Astrocyte (in vitro differentiated cells and primary cell): ENCODE measurements at regions not wholly inside any gene's neighbourhood (a gene's known extent, or its start where the extent isn't known, plus 50 kb on each side); places are given as distances from the start of the nearest gene placed in this dataset.

Experiments
- DNase-seq: peaks from one replicate; pipeline ENCODE4 v3.0.0-alpha.2; 2010; ENCODE audit warnings: low read depth
- FAIRE-seq: peaks from 2 replicates; lab custom pipeline; 2011; peaks lifted over from hg19 to GRCh38; lab: Jason Lieb, UNC
- H2AFZ ChIP-seq: 2 replicates; pipeline ENCODE4 v1.6.0; 2012; ENCODE audit warnings: low read depth, low read length, inconsistent platforms
- H3K27ac ChIP-seq: 2 replicates; pipeline ENCODE4 v1.5.1; 2011; ENCODE audit warnings: low read depth, low read length, inconsistent platforms
- H3K27me3 ChIP-seq: 2 replicates; pipeline ENCODE4 v1.6.0; 2011; ENCODE audit warnings: low read length, inconsistent platforms; ENCODE audit not compliant: insufficient read depth
- H3K36me3 ChIP-seq: 2 replicates; pipeline ENCODE4 v1.5.1; 2011; ENCODE audit warnings: low read length, inconsistent platforms; ENCODE audit not compliant: insufficient read depth
- H3K4me1 ChIP-seq: 2 replicates; pipeline ENCODE4 v1.5.1; 2011; ENCODE audit warnings: low read length, inconsistent platforms; ENCODE audit not compliant: insufficient read depth
- H3K4me2 ChIP-seq: 2 replicates; pipeline ENCODE4 v1.6.0; 2012; ENCODE audit warnings: low read length, inconsistent platforms
- H3K4me3 ChIP-seq: 2 replicates; pipeline ENCODE4 v1.5.1; 2011; ENCODE audit warnings: low read depth, mild to moderate bottlenecking, low read length, inconsistent platforms; ENCODE audit not compliant: insufficient read depth
- H3K79me2 ChIP-seq: 2 replicates; pipeline ENCODE4 v1.6.0; 2012; ENCODE audit warnings: mild to moderate bottlenecking, low read length, inconsistent platforms; ENCODE audit not compliant: insufficient read depth
- H3K9ac ChIP-seq: 2 replicates; pipeline ENCODE4 v1.6.0; 2012; ENCODE audit warnings: mild to moderate bottlenecking, low read length, inconsistent platforms
- H3K9me3 ChIP-seq: 2 replicates; pipeline ENCODE4 v1.5.1; 2012; ENCODE audit warnings: low read depth, mild to moderate bottlenecking, low read length, inconsistent platforms; ENCODE audit not compliant: insufficient read depth
- H4K20me1 ChIP-seq: 2 replicates; pipeline ENCODE4 v1.6.0; 2012; ENCODE audit warnings: low read length, inconsistent platforms; ENCODE audit not compliant: insufficient read depth
- H3K27ac Mint-ChIP-seq: one replicate; pipeline ENCODE4 v1.8.0; 2021; ENCODE audit warnings: mild to moderate bottlenecking, mixed read lengths; ENCODE audit not compliant: unreplicated experiment
- H3K27me3 Mint-ChIP-seq: one replicate; pipeline ENCODE4 v1.8.0; 2021; ENCODE audit warnings: low read depth, mixed read lengths; ENCODE audit not compliant: unreplicated experiment
- H3K36me3 Mint-ChIP-seq: one replicate; pipeline ENCODE4 v1.8.0; 2021; ENCODE audit warnings: low read depth, mixed read lengths; ENCODE audit not compliant: unreplicated experiment
- H3K4me1 Mint-ChIP-seq: one replicate; pipeline ENCODE4 v1.8.0; 2021; ENCODE audit warnings: low read depth, mixed read lengths; ENCODE audit not compliant: unreplicated experiment
- H3K4me3 Mint-ChIP-seq: one replicate; pipeline ENCODE4 v1.8.0; 2021; ENCODE audit warnings: mild to moderate bottlenecking, moderate library complexity, mixed read lengths; ENCODE audit not compliant: unreplicated experiment
- H3K9me3 Mint-ChIP-seq: one replicate; pipeline ENCODE4 v1.8.0; 2021; ENCODE audit warnings: mild to moderate bottlenecking, mixed read lengths; ENCODE audit not compliant: unreplicated experiment
- CTCF ChIP-seq: IDR thresholded peaks from 2 replicates; pipeline ENCODE4 v1.5.1; 2011; ENCODE audit warnings: low read depth, mild to moderate bottlenecking, inconsistent platforms, low read length, moderate library complexity; ENCODE audit not compliant: insufficient read depth
- EZH2 ChIP-seq: IDR thresholded peaks from 2 replicates; pipeline ENCODE4 v1.6.1; 2012; ENCODE audit warnings: mild to moderate bottlenecking, low read length, inconsistent platforms; ENCODE audit not compliant: insufficient read depth

GRCh38 chr6:155832596-155832995 lies 377.0 kb upstream of the NOX3 start:
- Histone ChIP-seq H3K4me2 (no peak overlapping the region), H3K27me3 (no peaks in the 10 kb centered on the region), H3K9ac (no peak overlapping the region), H2AFZ (no peak overlapping the region), H3K79me2 (no peaks in the 10 kb centered on the region), H3K4me3 (no peak overlapping the region), H3K27ac (no peak overlapping the region), H4K20me1 (no peaks in the 10 kb centered on the region), H3K4me1 (no peaks in the 10 kb centered on the region), H3K36me3 (no peaks in the 10 kb centered on the region), H3K9me3 (no peaks in the 10 kb centered on the region)
- H3K9me3 Mint-ChIP-seq = no peaks in the 10 kb centered on the region
- TF ChIP-seq CTCF (no peak), EZH2 (no peak)
- H3K27me3 Mint-ChIP-seq = no peaks in the 10 kb centered on the region
- peak; percentile 73 for DNase-seq
- no peak overlapping the region for H3K27ac Mint-ChIP-seq
- H3K36me3 Mint-ChIP-seq = no peaks in the 10 kb centered on the region
- FAIRE-seq = no peak
- H3K4me3 Mint-ChIP-seq = no peak overlapping the region
- H3K4me1 Mint-ChIP-seq = peaks cover 2% of the 10 kb centered on the region

- Histone ChIP-seq H2AFZ (no peak overlapping the region), H3K4me1 (no peaks in the 10 kb centered on the region), H3K9ac (no peak overlapping the region), H3K79me2 (no peaks in the 10 kb centered on the region), H3K36me3 (no peaks in the 10 kb centered on the region), H3K4me3 (no peak overlapping the region), H3K27ac (no peak overlapping the region), H3K27me3 (no peaks in the 10 kb centered on the region), H4K20me1 (no peaks in the 10 kb centered on the region), H3K4me2 (no peak overlapping the region), H3K9me3 (no peaks in the 10 kb centered on the region)
- DNase-seq (no peak), FAIRE-seq (no peak)
- no peak for TF ChIP-seq EZH2
- Mint-ChIP-seq H3K4me3 (no peak overlapping the region), H3K9me3 (no peaks in the 10 kb centered on the region), H3K36me3 (no peaks in the 10 kb centered on the region), H3K4me1 (peaks cover 2% of the 10 kb centered on the region), H3K27ac (no peak overlapping the region), H3K27me3 (no peaks in the 10 kb centered on the region)
Measured at GRCh38 chr6:155830531-155830930, 374.9 kb upstream of the NOX3 start.

- FAIRE-seq (no peak), DNase-seq (no peak)
- H3K9ac ChIP-seq = no peak overlapping the region
- H3K79me2 ChIP-seq = no peaks in the 10 kb centered on the region
- no peak overlapping the region for H3K4me3 ChIP-seq
- Mint-ChIP-seq H3K9me3 (no peaks in the 10 kb centered on the region), H3K36me3 (no peaks in the 10 kb centered on the region), H3K4me3 (no peak overlapping the region), H3K27me3 (no peaks in the 10 kb centered on the region), H3K27ac (no peak overlapping the region), H3K4me1 (peaks cover 2% of the 10 kb centered on the region)
- no peaks in the 10 kb centered on the region for H3K27me3 ChIP-seq
- H3K4me2 ChIP-seq = no peak overlapping the region
- no peak for TF ChIP-seq EZH2
- TF ChIP-seq CTCF = no peak
- no peak overlapping the region for H3K27ac ChIP-seq
- no peaks in the 10 kb centered on the region for H3K4me1 ChIP-seq
- no peaks in the 10 kb centered on the region for H3K9me3 ChIP-seq
- H4K20me1 ChIP-seq = no peaks in the 10 kb centered on the region
- H3K36me3 ChIP-seq = no peaks in the 10 kb centered on the region
- no peak overlapping the region for H2AFZ ChIP-seq
Measured at GRCh38 chr6:155829646-155830045, 374.0 kb upstream of the NOX3 start.
